ENCODE measurements at regions not wholly inside any gene's neighbourhood (a gene's known extent, or its start where the extent isn't known, plus 50 kb on each side); places are given as distances from the start of the nearest gene placed in this dataset.

GRCh38 chr3:147000274-147000673, 395.1 kb upstream of the PLSCR5 start:
- Histone ChIP-seq H2BK15ac (ENCODE audit: low read depth, low read length) (no peak overlapping the region), H3K9ac (ENCODE audit: low read depth, low read length) (no peak overlapping the region), H3K9me3 (ENCODE audit: control insufficient read depth, insufficient read depth, low read length) (no peaks in the 10 kb centered on the region), H3K18ac (ENCODE audit: low read depth, low read length) (no peak overlapping the region), H2BK20ac (ENCODE audit: low read depth, low read length) (no peak overlapping the region), H4K91ac (ENCODE audit: insufficient read depth, low read depth, low read length) (no peak overlapping the region), H4K5ac (ENCODE audit: low read depth, low read length) (no peak overlapping the region), H3K14ac (replicated peaks; ENCODE audit: low read depth, low read length) (no peak overlapping the region), H2BK120ac (ENCODE audit: low read depth, low read length) (no peak overlapping the region), H3K27ac (ENCODE audit: insufficient read depth, low read length) (no peak overlapping the region), H3K79me1 (ENCODE audit: low read depth in 1 of 2, low read length in 2 of 2) (no peaks in the 10 kb centered on the region), H3K36me3 (ENCODE audit: control insufficient read depth, insufficient read depth, low read length) (no peaks in the 10 kb centered on the region), H3K56ac (ENCODE audit: extremely low read depth, insufficient read depth, low read length) (no peak overlapping the region), H3K4me1 (ENCODE audit: control insufficient read depth, insufficient read depth, low read length) (no peaks in the 10 kb centered on the region), H3K27me3 (ENCODE audit: control insufficient read depth, insufficient read depth, low read length) (no peaks in the 10 kb centered on the region), H2AK9ac (replicated peaks; ENCODE audit: low read depth, low read length, poor library complexity) (no peak overlapping the region), H4K20me1 (ENCODE audit: insufficient read depth, low read length) (no peaks in the 10 kb centered on the region), H3K4me3 (ENCODE audit: insufficient read depth, low read depth, low read length) (no peak overlapping the region), H3K4ac (ENCODE audit: low read depth, low read length) (no peak overlapping the region), H3K9me1 (ENCODE audit: insufficient read depth, low read length) (no peaks in the 10 kb centered on the region), H2BK5ac (ENCODE audit: low read depth, low read length, poor library complexity, severe bottlenecking) (no peak overlapping the region), H3K23ac (ENCODE audit: low read depth, low read length) (no peak overlapping the region), H3K4me2 (ENCODE audit: low read depth, low read length) (no peak overlapping the region), H2AFZ (replicated peaks; ENCODE audit: low read length, poor library complexity) (no peak overlapping the region), H2AK5ac (ENCODE audit: low read depth, low read length) (no peak overlapping the region), H4K8ac (ENCODE audit: low read depth in 2 of 2, low read length in 2 of 2) (no peak overlapping the region)
- ChIA-PET CTCF (no interaction called here), POLR2A (ENCODE audit: unreplicated experiment) (interaction anchor here (1.0 kb wide), 1 partner anchor 14 kb away, joined by 4 read pairs; no protein-coding TSS in a partner anchor)
- DNase-seq, result no peak
- TF ChIP-seq POLR2A (IDR thresholded peaks at IDR 0.05; ENCODE audit: low read depth, low read length), result no peak
- TF ChIP-seq, protein P1, sequence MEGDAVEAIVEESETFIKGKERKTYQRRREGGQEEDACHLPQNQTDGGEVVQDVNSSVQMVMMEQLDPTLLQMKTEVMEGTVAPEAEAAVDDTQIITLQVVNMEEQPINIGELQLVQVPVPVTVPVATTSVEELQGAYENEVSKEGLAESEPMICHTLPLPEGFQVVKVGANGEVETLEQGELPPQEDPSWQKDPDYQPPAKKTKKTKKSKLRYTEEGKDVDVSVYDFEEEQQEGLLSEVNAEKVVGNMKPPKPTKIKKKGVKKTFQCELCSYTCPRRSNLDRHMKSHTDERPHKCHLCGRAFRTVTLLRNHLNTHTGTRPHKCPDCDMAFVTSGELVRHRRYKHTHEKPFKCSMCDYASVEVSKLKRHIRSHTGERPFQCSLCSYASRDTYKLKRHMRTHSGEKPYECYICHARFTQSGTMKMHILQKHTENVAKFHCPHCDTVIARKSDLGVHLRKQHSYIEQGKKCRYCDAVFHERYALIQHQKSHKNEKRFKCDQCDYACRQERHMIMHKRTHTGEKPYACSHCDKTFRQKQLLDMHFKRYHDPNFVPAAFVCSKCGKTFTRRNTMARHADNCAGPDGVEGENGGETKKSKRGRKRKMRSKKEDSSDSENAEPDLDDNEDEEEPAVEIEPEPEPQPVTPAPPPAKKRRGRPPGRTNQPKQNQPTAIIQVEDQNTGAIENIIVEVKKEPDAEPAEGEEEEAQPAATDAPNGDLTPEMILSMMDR (conservative IDR thresholded peaks at IDR 0.05; ENCODE audit: low read depth, low read length), result no peak
- intact Hi-C loops (cut with micrococcal nuclease) (no loop called here), dilution Hi-C loops (cut with HindIII; ENCODE audit: low sequenced_read_pairs, unreplicated experiment) (no loop called here), in situ Hi-C loops (cut with MboI; ENCODE audit: low sequenced_read_pairs) (no loop called here)
- no peak for ATAC-seq (ENCODE audit: low read depth)
- no TSS peak for BruUV-seq (replicated peaks)
- WGBS, 2 experiments (ENCODE audit: extremely low coverage in 2 of 2, insufficient read length in 1 of 2), result no CpG with 5 or more reads among the region's 2 CpGs
